SKM-1 (cell line): ENCODE measurements at regions not wholly inside any gene's neighbourhood (a gene's known extent, or its start where the extent isn't known, plus 50 kb on each side); places are given as distances from the start of the nearest gene placed in this dataset.
A peak's percentile ranks its signal among the peaks of the same experiment; 100 is the strongest.

ENCODE experiments used
- DNase-seq: peaks from one replicate; lab custom pipeline; 2025; ENCODE audit not compliant: unreplicated experiment; lab: John Stamatoyannopoulos, UW

GRCh38 chr2:96438589-96438988, 66.6 kb downstream of the NEURL3 start:
- DNase-seq = no peak

DNA sequence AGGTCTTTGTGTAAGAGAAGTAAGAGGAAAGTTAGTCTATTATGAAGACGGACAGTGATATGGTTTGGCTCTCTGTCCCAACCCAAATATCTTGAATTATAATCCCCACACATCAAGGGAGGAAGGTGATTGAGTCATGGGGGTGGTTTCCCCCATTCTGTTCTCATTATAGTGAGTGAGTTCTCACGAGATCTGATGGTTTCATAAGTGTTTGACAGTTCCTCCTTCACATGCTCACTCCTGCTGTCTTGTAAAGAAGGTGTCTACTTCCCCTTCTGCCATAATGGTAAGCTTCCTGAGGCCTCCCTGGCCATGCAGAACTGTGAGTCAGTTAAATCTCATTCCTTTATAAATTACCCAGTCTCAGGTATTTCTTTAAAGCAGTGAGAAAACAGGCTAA, 67.6 kb downstream of the NEURL3 start:
- peak; percentile 5 for DNase-seq

DNA sequence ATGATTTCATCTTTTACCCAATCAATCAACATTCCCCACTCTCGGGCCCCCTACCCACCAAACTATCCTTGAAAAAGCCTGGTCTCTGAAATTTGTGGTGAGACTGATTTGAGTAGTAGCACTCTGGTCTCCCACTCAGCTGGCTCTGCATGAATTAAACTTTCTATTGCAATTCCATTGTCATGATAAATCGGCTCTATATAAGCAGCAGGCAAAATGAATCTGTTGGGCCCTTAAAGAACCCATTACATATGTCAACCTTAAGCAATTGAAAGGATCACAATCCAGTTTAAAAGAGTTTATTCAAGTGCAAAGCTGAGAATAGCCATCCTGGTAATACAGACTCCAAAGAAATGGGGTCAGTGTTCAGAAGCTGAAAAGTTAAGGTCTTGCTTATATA, 68.2 kb downstream of the NEURL3 start:
- DNase-seq = no peak

DNA sequence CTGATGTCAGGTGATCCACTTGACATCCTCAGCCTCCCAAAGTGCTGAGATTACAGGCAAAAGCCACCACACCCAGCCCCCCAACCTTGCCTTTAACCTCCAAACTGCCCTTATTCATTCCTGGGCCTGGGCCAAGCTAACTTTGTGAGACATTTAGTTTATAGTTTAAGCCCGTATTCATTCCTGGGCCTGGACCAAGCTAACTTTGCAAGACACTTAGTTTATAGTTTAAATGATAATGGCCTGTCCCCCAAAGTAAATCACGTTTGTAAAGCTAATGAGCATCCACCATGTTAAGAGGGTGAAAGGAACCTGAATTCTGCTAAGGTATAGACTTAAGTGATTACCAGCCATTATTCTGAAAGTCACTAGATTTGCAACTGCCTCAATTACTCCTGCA, 68.7 kb downstream of the NEURL3 start:
- DNase-seq = no peak

- DNase-seq = no peak
Measured at GRCh38 chr2:96431319-96431718, 73.8 kb downstream of the NEURL3 start.

DNA sequence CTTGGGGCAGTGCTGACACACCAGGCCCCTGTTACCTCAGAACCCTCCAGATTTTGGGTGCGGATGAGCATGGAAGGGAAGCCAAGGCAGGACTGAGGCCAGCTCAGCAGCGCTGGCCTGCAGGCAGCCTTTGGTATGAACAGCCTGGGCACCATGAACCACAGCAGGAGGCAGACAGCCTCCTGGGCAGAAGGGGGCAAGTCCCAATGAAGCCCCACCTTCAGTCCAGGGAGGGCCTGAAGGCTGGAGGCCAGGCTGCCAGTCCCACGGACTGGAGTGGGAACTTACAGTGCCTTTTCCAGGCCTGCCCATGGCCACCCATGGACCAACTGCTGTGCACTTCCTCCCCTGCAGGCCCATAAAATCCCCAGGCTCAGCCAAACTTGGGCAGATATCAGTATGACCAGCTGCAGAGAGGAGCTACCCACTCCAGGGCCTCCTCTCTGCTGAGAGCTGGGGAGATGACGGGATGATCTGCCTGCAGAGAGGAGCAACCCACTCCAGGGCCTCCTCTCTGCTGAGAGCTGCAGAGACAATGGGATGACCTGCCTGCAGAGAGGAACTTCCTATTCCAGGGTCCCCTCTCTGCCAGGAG, 74.7 kb downstream of the NEURL3 start:
- no peak for DNase-seq

DNA sequence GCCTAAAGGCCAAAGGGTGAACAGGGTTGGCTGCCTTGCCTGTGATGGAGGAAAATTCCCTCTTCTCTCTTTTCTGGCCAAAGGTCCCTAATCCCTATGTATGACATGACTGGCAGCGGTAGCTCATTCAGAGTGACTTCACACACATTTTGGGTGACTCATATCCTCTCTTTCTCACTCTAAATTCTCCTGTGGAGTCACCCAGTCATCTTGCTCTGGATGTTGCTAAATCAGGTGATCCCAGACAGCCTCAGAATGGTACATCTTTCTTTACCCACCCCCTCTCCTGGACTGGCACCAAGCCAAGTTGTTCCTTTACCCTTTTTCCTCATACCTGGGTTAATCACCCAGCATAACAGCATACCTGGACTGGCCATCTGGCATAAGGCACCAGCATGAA, 77.2 kb downstream of the NEURL3 start:
- DNase-seq = no peak

DNA sequence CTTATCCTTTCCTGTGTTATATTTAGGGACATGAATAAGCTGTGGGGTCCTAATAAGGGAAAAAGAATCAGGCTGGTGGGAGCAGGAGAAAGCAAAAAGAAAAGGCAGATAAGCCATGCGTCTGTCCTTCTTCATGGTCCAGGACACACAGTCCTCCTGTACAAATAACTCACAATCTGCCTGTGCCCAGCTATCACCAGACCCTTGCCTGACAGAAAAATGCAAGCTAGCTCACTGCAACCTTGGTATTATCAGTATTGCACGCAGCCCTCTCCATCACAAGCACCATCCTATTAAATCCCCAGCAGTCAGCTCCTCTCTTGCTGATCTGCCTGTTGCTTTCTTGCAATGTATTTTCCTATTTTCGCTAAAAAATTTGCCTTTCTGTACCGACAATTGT, 78.0 kb downstream of the NEURL3 start:
- DNase-seq = no peak

DNA sequence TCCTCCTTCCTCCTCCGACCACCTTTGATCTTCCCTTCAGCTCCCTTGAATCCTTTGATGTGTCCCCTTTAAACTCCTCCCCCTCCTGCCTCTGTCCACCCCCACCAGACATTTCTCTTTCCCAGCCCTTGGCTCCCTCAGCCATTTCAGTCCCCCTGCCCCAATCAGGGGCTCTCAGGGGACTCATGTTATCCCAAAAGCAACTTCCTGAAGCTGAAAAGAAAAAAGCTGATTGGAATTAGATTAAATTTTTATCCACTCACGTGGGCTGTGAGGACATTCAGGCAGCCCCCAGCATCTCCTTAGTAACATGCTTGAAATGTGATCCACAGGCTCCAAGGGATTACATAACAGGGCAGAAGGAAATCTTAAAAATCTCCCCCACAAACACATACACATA, 81.3 kb downstream of the NEURL3 start:
- DNase-seq = no peak
